ENCODE measurements at regions not wholly inside any gene's neighbourhood (a gene's known extent, or its start where the extent isn't known, plus 50 kb on each side); places are given as distances from the start of the nearest gene placed in this dataset.

DNA sequence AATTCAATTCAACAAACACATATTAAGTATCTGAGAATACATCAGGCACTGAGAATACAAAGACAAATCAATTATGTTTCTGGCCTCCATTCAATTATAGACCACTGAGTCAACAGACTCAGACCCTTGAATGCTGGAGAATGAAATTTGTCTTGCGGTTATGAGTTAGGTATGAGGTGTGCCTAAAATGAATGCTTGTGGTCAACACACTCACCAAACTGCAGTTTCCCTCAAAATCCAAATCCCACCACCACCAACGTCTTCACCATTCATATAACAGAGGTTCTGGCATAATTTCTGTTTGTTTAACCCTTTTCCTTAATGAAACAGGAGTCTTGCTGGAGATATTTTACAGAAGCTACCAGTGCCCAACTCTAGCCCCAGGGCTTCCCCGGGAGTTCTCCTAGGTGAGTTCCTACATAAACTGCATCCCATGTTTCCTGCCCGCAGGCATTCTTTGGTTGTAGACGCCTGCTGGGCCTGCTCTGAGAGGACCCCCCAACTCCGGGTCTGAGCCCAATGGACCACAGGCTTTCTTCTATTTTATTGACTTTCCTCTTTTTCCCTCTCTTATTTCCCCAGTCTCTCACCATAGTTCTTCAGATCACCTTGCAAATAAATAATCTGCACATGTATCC lies 119.2 kb downstream of the DDX53 start:
- Histone ChIP-seq H3K36me3 (ENCODE audit: control insufficient read depth in 1 of 2, insufficient read depth in 2 of 2, low read length in 2 of 2) (no peaks in the 10 kb centered on the region), H3K4me3 (replicated peaks in 1 of 2; ENCODE audit: low read depth in 1 of 2, low read length in 2 of 2) (no peak overlapping the region), H4K20me1 (ENCODE audit: insufficient read depth) (no peaks in the 10 kb centered on the region; the same call in 1 of the 2 replicates), H3K4me1 (ENCODE audit: control insufficient read depth in 1 of 2, insufficient read depth in 2 of 2, low read length in 2 of 2) (no peaks in the 10 kb centered on the region), H3K4me2 (ENCODE audit: low read length) (no peak overlapping the region), H2AFZ (ENCODE audit: low read depth, low read length, poor library complexity, severe bottlenecking) (no peak overlapping the region), H3K27ac (ENCODE audit: low read depth, low read length) (no peak overlapping the region), H3K9me3 (ENCODE audit: control insufficient read depth in 1 of 2, insufficient read depth in 1 of 2, low read depth in 1 of 2, low read length in 2 of 2) (no peaks in the 10 kb centered on the region), H3K9me2 (ENCODE audit: insufficient read depth) (no peaks in the 10 kb centered on the region), H3K9ac (ENCODE audit: low read length) (no peak overlapping the region), H3K27me3 (ENCODE audit: insufficient read depth, low read length) (no peaks in the 10 kb centered on the region), H3K79me2 (ENCODE audit: insufficient read depth, low read length) (no peaks in the 10 kb centered on the region)
- intact Hi-C loops (cut with micrococcal nuclease): no loop called here
- POLR2A ChIA-PET: no interaction called here
- no peak for ATAC-seq
- RAD21 ChIA-PET (ENCODE audit: low non-redundant PET in 1 of 2, low total read pairs in 2 of 2, uncharacterized antibody in 2 of 2, unreplicated experiment in 2 of 2): no interaction called here
- TF ChIP-seq ELF1 (IDR thresholded peaks at IDR 0.05; ENCODE audit: borderline replicate concordance, low read depth) (no peak), SP1 (IDR thresholded peaks at IDR 0.05; ENCODE audit: low read depth) (no peak), POLR2A (IDR thresholded peaks at IDR 0.05; ENCODE audit: borderline replicate concordance, extremely low read depth, insufficient read depth, insufficient read length) (no peak), JUND (IDR thresholded peaks at IDR 0.05) (no peak), TCF7L2 (IDR thresholded peaks at IDR 0.05; ENCODE audit: borderline replicate concordance, extremely low read depth, insufficient read depth, insufficient read length) (no peak), CBX3 (IDR thresholded peaks at IDR 0.05; ENCODE audit: low read depth) (no peak), EZH2phosphoT487 (IDR thresholded peaks at IDR 0.05; ENCODE audit: borderline replicate concordance) (no peak), ZFX (IDR thresholded peaks at IDR 0.05) (no peak), YY1 (IDR thresholded peaks at IDR 0.05; ENCODE audit: extremely low read depth, insufficient replicate concordance, low read depth, low read length) (no peak), SIN3A (IDR thresholded peaks at IDR 0.05; ENCODE audit: low read depth) (no peak), EZH2 (IDR thresholded peaks at IDR 0.05) (no peak), RAD21 (IDR thresholded peaks at IDR 0.05; ENCODE audit: low read depth) (no peak)
- TF ChIP-seq, protein P1, sequence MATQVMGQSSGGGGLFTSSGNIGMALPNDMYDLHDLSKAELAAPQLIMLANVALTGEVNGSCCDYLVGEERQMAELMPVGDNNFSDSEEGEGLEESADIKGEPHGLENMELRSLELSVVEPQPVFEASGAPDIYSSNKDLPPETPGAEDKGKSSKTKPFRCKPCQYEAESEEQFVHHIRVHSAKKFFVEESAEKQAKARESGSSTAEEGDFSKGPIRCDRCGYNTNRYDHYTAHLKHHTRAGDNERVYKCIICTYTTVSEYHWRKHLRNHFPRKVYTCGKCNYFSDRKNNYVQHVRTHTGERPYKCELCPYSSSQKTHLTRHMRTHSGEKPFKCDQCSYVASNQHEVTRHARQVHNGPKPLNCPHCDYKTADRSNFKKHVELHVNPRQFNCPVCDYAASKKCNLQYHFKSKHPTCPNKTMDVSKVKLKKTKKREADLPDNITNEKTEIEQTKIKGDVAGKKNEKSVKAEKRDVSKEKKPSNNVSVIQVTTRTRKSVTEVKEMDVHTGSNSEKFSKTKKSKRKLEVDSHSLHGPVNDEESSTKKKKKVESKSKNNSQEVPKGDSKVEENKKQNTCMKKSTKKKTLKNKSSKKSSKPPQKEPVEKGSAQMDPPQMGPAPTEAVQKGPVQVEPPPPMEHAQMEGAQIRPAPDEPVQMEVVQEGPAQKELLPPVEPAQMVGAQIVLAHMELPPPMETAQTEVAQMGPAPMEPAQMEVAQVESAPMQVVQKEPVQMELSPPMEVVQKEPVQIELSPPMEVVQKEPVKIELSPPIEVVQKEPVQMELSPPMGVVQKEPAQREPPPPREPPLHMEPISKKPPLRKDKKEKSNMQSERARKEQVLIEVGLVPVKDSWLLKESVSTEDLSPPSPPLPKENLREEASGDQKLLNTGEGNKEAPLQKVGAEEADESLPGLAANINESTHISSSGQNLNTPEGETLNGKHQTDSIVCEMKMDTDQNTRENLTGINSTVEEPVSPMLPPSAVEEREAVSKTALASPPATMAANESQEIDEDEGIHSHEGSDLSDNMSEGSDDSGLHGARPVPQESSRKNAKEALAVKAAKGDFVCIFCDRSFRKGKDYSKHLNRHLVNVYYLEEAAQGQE (IDR thresholded peaks at IDR 0.05; ENCODE audit: low read depth): no peak
- TF ChIP-seq, protein P2, sequence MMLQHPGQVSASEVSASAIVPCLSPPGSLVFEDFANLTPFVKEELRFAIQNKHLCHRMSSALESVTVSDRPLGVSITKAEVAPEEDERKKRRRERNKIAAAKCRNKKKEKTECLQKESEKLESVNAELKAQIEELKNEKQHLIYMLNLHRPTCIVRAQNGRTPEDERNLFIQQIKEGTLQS (IDR thresholded peaks at IDR 0.05): no peak
- TF ChIP-seq, protein P3, sequence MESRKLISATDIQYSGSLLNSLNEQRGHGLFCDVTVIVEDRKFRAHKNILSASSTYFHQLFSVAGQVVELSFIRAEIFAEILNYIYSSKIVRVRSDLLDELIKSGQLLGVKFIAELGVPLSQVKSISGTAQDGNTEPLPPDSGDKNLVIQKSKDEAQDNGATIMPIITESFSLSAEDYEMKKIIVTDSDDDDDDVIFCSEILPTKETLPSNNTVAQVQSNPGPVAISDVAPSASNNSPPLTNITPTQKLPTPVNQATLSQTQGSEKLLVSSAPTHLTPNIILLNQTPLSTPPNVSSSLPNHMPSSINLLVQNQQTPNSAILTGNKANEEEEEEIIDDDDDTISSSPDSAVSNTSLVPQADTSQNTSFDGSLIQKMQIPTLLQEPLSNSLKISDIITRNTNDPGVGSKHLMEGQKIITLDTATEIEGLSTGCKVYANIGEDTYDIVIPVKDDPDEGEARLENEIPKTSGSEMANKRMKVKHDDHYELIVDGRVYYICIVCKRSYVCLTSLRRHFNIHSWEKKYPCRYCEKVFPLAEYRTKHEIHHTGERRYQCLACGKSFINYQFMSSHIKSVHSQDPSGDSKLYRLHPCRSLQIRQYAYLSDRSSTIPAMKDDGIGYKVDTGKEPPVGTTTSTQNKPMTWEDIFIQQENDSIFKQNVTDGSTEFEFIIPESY (IDR thresholded peaks at IDR 0.05; ENCODE audit: extremely low read depth, insufficient replicate concordance, low read length): no peak
- TF ChIP-seq, protein P4, sequence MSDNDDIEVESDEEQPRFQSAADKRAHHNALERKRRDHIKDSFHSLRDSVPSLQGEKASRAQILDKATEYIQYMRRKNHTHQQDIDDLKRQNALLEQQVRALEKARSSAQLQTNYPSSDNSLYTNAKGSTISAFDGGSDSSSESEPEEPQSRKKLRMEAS (IDR thresholded peaks at IDR 0.05): no peak
- TF ChIP-seq, protein P5, sequence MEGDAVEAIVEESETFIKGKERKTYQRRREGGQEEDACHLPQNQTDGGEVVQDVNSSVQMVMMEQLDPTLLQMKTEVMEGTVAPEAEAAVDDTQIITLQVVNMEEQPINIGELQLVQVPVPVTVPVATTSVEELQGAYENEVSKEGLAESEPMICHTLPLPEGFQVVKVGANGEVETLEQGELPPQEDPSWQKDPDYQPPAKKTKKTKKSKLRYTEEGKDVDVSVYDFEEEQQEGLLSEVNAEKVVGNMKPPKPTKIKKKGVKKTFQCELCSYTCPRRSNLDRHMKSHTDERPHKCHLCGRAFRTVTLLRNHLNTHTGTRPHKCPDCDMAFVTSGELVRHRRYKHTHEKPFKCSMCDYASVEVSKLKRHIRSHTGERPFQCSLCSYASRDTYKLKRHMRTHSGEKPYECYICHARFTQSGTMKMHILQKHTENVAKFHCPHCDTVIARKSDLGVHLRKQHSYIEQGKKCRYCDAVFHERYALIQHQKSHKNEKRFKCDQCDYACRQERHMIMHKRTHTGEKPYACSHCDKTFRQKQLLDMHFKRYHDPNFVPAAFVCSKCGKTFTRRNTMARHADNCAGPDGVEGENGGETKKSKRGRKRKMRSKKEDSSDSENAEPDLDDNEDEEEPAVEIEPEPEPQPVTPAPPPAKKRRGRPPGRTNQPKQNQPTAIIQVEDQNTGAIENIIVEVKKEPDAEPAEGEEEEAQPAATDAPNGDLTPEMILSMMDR (IDR thresholded peaks at IDR 0.05 in 2 of 3, conservative IDR thresholded peaks at IDR 0.05 in 1 of 3; ENCODE audit: borderline replicate concordance in 1 of 3, insufficient read depth in 1 of 3, low read depth in 2 of 3, low read length in 2 of 3): no peak
- no TSS peak for BruUV-seq (replicated peaks)
- CTCF ChIA-PET: no interaction called here
- DNase-seq (ENCODE audit: low read depth, low spot score): no peak
